A673 (cell line): ENCODE measurements at regions not wholly inside any gene's neighbourhood (a gene's known extent, or its start where the extent isn't known, plus 50 kb on each side); places are given as distances from the start of the nearest gene placed in this dataset.

Experiments used
- BruUV-seq: library from RNA; stranded (reverse); fragments of 400-500 nt; replicated peaks from 2 replicates; lab custom pipeline; 2021; lab: Mats Ljungman, UMichigan
- CTCF ChIA-PET: fragments of 300-600 bp; sonication (Branson Sonifier 250); formaldehyde crosslinking; loops from one replicate; lab custom pipeline; 2022; ENCODE audit warnings: antibody characterized with exemption; lab: Charles Lee
- POLR2A ChIA-PET: fragments of 300-600 bp; sonication (Branson Sonifier 250); formaldehyde crosslinking; loops from one replicate; lab custom pipeline; 2022; ENCODE audit warnings: antibody characterized with exemption; ENCODE audit not compliant: low non-redundant PET; lab: Charles Lee
- DNase-seq: peaks from one replicate; pipeline ENCODE4 v3.0.0-alpha.2; 2015; ENCODE audit warnings: low spot score
- H3K27ac ChIP-seq: fragments of 200-600 bp; sonication (generic); 2 replicates; pipeline ENCODE4 v1.5.1; 2016; ENCODE audit warnings: mixed run types, low read depth, mild to moderate bottlenecking, mixed read lengths, antibody characterized with exemption, low read length; ENCODE audit not compliant: poor library complexity, severe bottlenecking
- H3K27me3 ChIP-seq: fragments of 200-600 bp; sonication (generic); replicated peaks from 2 replicates; pipeline ENCODE4 v1.6.1; 2017; ENCODE audit warnings: mixed run types, low read depth, mild to moderate bottlenecking, mixed read lengths, antibody characterized with exemption, low read length; ENCODE audit not compliant: insufficient read depth, poor library complexity
- H3K36me3 ChIP-seq: fragments of 200-600 bp; sonication (generic); 2 replicates; pipeline ENCODE4 v1.6.1; 2016; ENCODE audit warnings: mixed run types, mild to moderate bottlenecking, mixed read lengths, antibody characterized with exemption, low read length; ENCODE audit not compliant: insufficient read depth, poor library complexity, severe bottlenecking
- H3K4me1 ChIP-seq: fragments of 200-600 bp; sonication (generic); 2 replicates; pipeline ENCODE4 v1.6.1; 2017; ENCODE audit warnings: mixed run types, mild to moderate bottlenecking, mixed read lengths, antibody characterized with exemption, low read length; ENCODE audit not compliant: insufficient read depth, poor library complexity, severe bottlenecking
- H3K4me3 ChIP-seq: fragments of 200-600 bp; sonication (generic); 2 replicates; pipeline ENCODE4 v1.5.1; 2016; ENCODE audit warnings: low read depth, mixed run types, mild to moderate bottlenecking, mixed read lengths, low read length; ENCODE audit not compliant: poor library complexity, severe bottlenecking
- H3K9me3 ChIP-seq: fragments of 200-600 bp; sonication (generic); 2 replicates; pipeline ENCODE4 v1.6.1; 2016; ENCODE audit warnings: mixed run types, low read depth, mild to moderate bottlenecking, mixed read lengths, antibody characterized with exemption, low read length; ENCODE audit not compliant: poor library complexity, severe bottlenecking
- EZH2 ChIP-seq: fragments of 200-600 bp; sonication (generic); IDR thresholded peaks from 2 replicates; pipeline ENCODE4 v1.6.1; 2017; ENCODE audit warnings: borderline replicate concordance, low read depth, mild to moderate bottlenecking, mixed read lengths, antibody characterized with exemption, low read length; ENCODE audit not compliant: poor library complexity, severe bottlenecking
- intact Hi-C: fragments of 100-400 bp; cut with micrococcal nuclease; formaldehyde crosslinking; loops from one replicate; pipeline ENCODE4 v1.10.0; 2022; ENCODE audit not compliant: unreplicated experiment
- TF ChIP-seq, protein P1 (sequence below): fragments of 300-800, 200-600 bp; sonication (generic); conservative IDR thresholded peaks from 2 replicates; pipeline ENCODE4 v1.5.1; 2017; ENCODE audit warnings: low read depth, mild to moderate bottlenecking, antibody characterized with exemption, low read length, moderate library complexity, mixed read lengths

DNA sequence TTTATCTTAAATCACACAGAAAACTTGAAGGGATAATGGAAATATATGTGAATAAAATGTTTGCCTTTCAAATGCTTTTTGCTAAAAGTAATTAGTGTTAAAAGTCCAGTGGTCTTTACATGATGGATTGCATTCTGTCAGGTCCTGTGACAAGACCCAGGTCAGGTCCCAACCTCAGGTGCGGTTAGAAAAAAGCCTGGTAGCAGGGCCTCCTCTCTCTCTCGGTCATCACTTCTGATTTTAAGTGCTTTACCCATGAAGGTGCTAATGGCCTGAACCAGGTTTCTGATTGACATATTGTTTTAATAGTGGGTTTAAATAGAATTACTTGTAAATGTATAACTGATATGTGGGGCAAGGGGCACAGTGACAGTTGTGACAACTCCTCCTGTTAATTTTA is 736.3 kb downstream of the POM121L12 start:
- Histone ChIP-seq H3K27me3 (no peaks in the 10 kb centered on the region), H3K36me3 (no peaks in the 10 kb centered on the region)
- no peak for DNase-seq

GRCh38 chr7:53776323-53776722 is 740.9 kb downstream of the POM121L12 start:
- no peak for DNase-seq

More for the DNA sequence above, 736.3 kb downstream of the POM121L12 start:
- Histone ChIP-seq H3K27ac (no peak overlapping the region), H3K4me1 (no peaks in the 10 kb centered on the region), H3K4me3 (no peak overlapping the region), H3K9me3 (peaks cover 53% of the 10 kb centered on the region)
- ChIA-PET CTCF (no interaction called here), POLR2A (no interaction called here)
- no TSS peak for BruUV-seq
- TF ChIP-seq, protein P1, sequence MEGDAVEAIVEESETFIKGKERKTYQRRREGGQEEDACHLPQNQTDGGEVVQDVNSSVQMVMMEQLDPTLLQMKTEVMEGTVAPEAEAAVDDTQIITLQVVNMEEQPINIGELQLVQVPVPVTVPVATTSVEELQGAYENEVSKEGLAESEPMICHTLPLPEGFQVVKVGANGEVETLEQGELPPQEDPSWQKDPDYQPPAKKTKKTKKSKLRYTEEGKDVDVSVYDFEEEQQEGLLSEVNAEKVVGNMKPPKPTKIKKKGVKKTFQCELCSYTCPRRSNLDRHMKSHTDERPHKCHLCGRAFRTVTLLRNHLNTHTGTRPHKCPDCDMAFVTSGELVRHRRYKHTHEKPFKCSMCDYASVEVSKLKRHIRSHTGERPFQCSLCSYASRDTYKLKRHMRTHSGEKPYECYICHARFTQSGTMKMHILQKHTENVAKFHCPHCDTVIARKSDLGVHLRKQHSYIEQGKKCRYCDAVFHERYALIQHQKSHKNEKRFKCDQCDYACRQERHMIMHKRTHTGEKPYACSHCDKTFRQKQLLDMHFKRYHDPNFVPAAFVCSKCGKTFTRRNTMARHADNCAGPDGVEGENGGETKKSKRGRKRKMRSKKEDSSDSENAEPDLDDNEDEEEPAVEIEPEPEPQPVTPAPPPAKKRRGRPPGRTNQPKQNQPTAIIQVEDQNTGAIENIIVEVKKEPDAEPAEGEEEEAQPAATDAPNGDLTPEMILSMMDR: no peak
- TF ChIP-seq EZH2: no peak
- intact Hi-C loops: no loop called here

DNA sequence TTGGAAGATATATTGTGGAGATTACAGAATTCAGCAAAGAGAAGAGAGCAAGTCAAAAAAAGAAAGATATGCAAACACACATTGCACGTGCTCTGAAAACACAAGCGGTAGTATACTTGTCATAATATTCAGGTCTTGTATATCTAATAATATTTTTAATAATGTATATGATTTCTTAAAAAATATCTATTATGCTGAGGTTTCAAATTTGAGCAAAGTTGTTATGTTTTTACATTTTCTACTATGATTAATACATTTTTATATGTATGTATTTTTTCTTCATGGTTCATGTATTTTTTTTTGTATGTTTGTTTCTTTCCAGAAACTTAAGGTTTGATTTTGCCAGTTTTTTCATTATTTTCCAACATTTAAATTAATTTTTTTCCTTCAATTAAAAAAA is 752.4 kb upstream of the VSTM2A start:
- TF ChIP-seq EZH2: no peak
- TF ChIP-seq, protein P1: no peak
- CTCF ChIA-PET: no interaction called here
- no peak overlapping the region for H3K27ac ChIP-seq
- no peak overlapping the region for H3K4me3 ChIP-seq
- intact Hi-C loops: no loop called here
- BruUV-seq: no TSS peak
- H3K36me3 ChIP-seq: no peaks in the 10 kb centered on the region
- POLR2A ChIA-PET: no interaction called here
- DNase-seq: no peak
- no peaks in the 10 kb centered on the region for H3K27me3 ChIP-seq
- no peaks in the 10 kb centered on the region for H3K4me1 ChIP-seq
- peaks cover 39% of the 10 kb centered on the region for H3K9me3 ChIP-seq

More at GRCh38 chr7:53776323-53776722, 740.9 kb downstream of the POM121L12 start:
- H3K9me3 ChIP-seq: peaks cover 50% of the 10 kb centered on the region
- no peak for TF ChIP-seq EZH2
- TF ChIP-seq, protein P1: no peak
- no TSS peak for BruUV-seq
- H3K4me1 ChIP-seq: no peaks in the 10 kb centered on the region
- intact Hi-C loops: no loop called here
- H3K36me3 ChIP-seq: no peaks in the 10 kb centered on the region
- no peak overlapping the region for H3K4me3 ChIP-seq
- H3K27me3 ChIP-seq: no peaks in the 10 kb centered on the region
- CTCF ChIA-PET: no interaction called here
- POLR2A ChIA-PET: no interaction called here
- H3K27ac ChIP-seq: no peak overlapping the region
